ENCODE measurements at regions not wholly inside any gene's neighbourhood (a gene's known extent, or its start where the extent isn't known, plus 50 kb on each side); places are given as distances from the start of the nearest gene placed in this dataset.
"Not testable (repeated sequence)": the region's sequence is repeated elsewhere in the genome, so short reads cannot be mapped to it uniquely, and the experiment has no call there.

DNA sequence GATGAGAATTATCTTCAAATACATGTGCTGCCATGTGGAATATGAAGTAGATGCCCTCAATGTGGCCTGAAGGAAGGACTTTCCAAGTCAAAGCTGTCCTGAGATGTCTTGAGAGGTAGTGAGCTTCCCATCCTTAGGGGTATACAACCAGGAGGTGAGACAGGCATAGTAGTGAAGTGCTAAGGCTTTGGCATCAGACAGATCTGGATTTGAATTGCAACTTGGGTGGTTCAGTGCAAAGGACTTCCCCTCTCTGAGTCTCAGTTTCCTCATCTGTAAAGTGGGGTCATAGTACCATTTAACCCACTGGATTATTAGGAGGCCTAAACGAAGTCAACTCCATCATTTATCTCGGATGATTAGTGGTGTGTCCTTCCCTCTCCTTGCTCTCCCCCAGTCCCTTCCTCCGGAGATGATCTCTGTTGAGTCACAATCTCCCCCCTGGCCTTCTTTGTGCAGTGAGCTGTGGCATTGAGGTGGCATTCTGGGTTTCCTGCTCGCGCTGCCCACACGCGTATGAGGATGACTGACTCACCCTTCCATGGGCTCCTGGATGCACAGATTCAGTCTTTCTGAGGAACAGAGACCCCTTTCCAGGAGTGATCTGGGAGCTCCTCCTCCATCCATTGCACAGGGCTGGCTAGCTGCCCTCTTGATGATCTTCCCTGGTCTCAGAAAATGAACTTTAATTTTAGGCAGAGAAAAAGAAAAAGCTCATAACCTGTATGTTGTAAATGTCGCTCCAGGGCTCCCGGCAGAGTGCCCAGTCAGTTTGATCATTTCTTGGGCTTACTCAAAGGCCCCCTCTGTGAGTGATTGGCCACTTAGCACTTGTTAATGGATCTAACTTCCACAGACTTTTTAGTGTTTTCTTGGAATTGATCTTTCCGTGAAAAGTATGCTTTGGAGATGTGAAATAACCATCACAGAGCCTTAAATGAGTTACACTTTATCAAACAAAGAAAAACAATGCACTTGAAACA lies 354.6 kb downstream of the PTPRU start:
- 15% methylated on average over 10 of the region's 10 CpGs for WGBS (ENCODE audit: missing lambda C conversion rate)
- DNase-seq (ENCODE audit: low read depth in 1 of 2, low spot score in 1 of 2): no peak

DNA sequence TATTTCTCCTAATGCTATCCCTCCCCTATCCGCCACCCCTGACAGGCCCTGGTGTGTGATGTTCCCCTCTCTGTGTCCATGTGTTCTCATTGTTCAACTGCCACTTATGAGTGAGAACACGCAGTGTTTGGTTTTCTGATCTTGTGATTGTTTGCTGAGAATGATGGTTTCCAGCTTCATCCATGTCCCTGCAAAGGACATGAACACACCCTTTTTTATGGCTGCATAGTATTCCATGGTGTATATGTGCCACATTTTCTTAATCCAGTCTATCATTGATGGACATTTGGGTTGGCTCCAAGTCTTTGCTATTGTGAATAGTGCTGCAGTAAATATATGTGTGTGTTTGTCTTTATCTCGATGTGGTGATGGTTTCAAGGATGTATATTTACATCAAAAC lies 353.4 kb downstream of the PTPRU start:
- H3K4me2 ChIP-seq; DNase-seq (ENCODE audit: low read depth in 1 of 2, low spot score in 1 of 2); H3K4me1 ChIP-seq; H3K27ac ChIP-seq; CTCF ChIA-PET; H3K4me3 ChIP-seq; H3K9me3 ChIP-seq; POLR2A ChIA-PET; FAIRE-seq; ATAC-seq: not testable (repeated sequence)
- WGBS (ENCODE audit: missing lambda C conversion rate): 55% methylated on average over 3 of the region's 3 CpGs

More for the DNA sequence above, 354.6 kb downstream of the PTPRU start:
- no peak for FAIRE-seq
- Histone ChIP-seq H3K4me1 (no peaks in the 10 kb centered on the region), H3K4me3 (no peak overlapping the region), H3K27ac (no peak overlapping the region), H3K4me2 (no peak overlapping the region), H3K9me3 (no peaks in the 10 kb centered on the region)
- CTCF ChIA-PET: no interaction called here
- no peak for ATAC-seq
- POLR2A ChIA-PET: no interaction called here
- TF ChIP-seq, protein P1, sequence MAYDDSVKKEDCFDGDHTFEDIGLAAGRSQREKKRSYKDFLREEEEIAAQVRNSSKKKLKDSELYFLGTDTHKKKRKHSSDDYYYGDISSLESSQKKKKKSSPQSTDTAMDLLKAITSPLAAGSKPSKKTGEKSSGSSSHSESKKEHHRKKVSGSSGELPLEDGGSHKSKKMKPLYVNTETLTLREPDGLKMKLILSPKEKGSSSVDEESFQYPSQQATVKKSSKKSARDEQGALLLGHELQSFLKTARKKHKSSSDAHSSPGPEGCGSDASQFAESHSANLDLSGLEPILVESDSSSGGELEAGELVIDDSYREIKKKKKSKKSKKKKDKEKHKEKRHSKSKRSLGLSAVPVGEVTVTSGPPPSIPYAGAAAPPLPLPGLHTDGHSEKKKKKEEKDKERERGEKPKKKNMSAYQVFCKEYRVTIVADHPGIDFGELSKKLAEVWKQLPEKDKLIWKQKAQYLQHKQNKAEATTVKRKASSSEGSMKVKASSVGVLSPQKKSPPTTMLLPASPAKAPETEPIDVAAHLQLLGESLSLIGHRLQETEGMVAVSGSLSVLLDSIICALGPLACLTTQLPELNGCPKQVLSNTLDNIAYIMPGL (CRISPR knock-in tag; IDR thresholded peaks at IDR 0.05; ENCODE audit: borderline replicate concordance): no peak
- TF ChIP-seq CEBPB (IDR thresholded peaks at IDR 0.05): no peak
- TF ChIP-seq HOXB13 (CRISPR knock-in tag; IDR thresholded peaks at IDR 0.05; ENCODE audit: low read depth): no peak
- no peak for TF ChIP-seq ZNF302 (CRISPR knock-in tag; IDR thresholded peaks at IDR 0.05)
- TF ChIP-seq, protein P2, sequence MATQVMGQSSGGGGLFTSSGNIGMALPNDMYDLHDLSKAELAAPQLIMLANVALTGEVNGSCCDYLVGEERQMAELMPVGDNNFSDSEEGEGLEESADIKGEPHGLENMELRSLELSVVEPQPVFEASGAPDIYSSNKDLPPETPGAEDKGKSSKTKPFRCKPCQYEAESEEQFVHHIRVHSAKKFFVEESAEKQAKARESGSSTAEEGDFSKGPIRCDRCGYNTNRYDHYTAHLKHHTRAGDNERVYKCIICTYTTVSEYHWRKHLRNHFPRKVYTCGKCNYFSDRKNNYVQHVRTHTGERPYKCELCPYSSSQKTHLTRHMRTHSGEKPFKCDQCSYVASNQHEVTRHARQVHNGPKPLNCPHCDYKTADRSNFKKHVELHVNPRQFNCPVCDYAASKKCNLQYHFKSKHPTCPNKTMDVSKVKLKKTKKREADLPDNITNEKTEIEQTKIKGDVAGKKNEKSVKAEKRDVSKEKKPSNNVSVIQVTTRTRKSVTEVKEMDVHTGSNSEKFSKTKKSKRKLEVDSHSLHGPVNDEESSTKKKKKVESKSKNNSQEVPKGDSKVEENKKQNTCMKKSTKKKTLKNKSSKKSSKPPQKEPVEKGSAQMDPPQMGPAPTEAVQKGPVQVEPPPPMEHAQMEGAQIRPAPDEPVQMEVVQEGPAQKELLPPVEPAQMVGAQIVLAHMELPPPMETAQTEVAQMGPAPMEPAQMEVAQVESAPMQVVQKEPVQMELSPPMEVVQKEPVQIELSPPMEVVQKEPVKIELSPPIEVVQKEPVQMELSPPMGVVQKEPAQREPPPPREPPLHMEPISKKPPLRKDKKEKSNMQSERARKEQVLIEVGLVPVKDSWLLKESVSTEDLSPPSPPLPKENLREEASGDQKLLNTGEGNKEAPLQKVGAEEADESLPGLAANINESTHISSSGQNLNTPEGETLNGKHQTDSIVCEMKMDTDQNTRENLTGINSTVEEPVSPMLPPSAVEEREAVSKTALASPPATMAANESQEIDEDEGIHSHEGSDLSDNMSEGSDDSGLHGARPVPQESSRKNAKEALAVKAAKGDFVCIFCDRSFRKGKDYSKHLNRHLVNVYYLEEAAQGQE (IDR thresholded peaks at IDR 0.05): no peak
- TF ChIP-seq TFCP2L1 (CRISPR knock-in tag; IDR thresholded peaks at IDR 0.05): no peak
- TF ChIP-seq EP300 (IDR thresholded peaks at IDR 0.05): no peak
- TF ChIP-seq CHD4 (IDR thresholded peaks at IDR 0.05; ENCODE audit: borderline replicate concordance): no peak

DNA sequence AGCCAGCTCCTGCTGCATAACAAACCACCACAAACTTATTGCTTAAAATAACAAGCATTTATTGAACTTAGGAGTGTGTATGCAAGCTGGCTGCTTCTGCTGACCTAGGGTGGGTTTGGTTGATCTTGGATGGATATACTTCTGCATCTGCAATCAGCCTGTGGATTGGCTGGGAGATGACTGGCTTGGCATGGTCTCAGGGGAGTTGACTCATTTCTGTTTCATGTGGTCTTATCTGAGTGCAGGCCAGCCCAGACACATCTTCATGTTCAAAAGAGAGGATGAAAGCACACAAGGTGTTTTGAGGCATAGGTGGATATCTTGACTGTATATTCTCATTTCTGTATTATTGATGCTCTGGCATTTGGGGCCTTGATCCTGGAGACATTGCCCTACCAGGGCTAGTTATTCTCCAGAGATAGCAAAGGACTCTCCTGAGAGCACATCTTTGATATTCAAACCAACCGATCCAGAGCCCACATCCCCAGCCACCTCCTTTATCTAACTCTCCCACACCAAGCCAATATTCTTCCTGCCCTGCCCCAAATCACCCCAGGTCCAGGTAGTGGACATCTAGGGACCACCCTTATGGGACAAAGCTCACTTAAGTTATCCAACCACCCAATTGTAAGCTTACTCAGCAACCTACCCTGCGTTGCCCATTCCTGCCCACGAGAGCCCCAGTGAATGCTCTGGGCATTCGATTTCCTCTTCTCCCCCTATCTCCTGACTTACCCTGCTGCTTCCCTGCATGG lies 350.8 kb downstream of the PTPRU start:
- CTCF ChIA-PET: no interaction called here

More for the DNA sequence above, 350.8 kb downstream of the PTPRU start:
- Histone ChIP-seq H3K4me3 (no peak overlapping the region), H3K27ac (no peak overlapping the region), H3K9me3 (no peaks in the 10 kb centered on the region), H3K4me2 (no peak overlapping the region), H3K4me1 (no peaks in the 10 kb centered on the region)
- 15% methylated on average over 3 of the region's 4 CpGs for WGBS (ENCODE audit: missing lambda C conversion rate)
- no peak for ATAC-seq
- DNase-seq (ENCODE audit: low read depth in 1 of 2, low spot score in 1 of 2): no peak
- no peak for FAIRE-seq
- TF ChIP-seq RAD21 (conservative IDR thresholded peaks at IDR 0.05 in 1 of 2, IDR thresholded peaks at IDR 0.05 in 1 of 2): no peak
- no peak for TF ChIP-seq PHF8 (IDR thresholded peaks at IDR 0.05; ENCODE audit: borderline replicate concordance, low read depth)
- TF ChIP-seq MAFK (IDR thresholded peaks at IDR 0.05; ENCODE audit: partially characterized antibody): no peak
- TF ChIP-seq HOXB13 (CRISPR knock-in tag; IDR thresholded peaks at IDR 0.05; ENCODE audit: low read depth): no peak
- TF ChIP-seq, protein P3, sequence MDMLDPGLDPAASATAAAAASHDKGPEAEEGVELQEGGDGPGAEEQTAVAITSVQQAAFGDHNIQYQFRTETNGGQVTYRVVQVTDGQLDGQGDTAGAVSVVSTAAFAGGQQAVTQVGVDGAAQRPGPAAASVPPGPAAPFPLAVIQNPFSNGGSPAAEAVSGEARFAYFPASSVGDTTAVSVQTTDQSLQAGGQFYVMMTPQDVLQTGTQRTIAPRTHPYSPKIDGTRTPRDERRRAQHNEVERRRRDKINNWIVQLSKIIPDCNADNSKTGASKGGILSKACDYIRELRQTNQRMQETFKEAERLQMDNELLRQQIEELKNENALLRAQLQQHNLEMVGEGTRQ (IDR thresholded peaks at IDR 0.05): no peak
- no peak for TF ChIP-seq BHLHE40 (IDR thresholded peaks at IDR 0.05; ENCODE audit: low read depth, low read length)
- TF ChIP-seq, protein P4, sequence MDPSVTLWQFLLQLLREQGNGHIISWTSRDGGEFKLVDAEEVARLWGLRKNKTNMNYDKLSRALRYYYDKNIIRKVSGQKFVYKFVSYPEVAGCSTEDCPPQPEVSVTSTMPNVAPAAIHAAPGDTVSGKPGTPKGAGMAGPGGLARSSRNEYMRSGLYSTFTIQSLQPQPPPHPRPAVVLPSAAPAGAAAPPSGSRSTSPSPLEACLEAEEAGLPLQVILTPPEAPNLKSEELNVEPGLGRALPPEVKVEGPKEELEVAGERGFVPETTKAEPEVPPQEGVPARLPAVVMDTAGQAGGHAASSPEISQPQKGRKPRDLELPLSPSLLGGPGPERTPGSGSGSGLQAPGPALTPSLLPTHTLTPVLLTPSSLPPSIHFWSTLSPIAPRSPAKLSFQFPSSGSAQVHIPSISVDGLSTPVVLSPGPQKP (IDR thresholded peaks at IDR 0.05; ENCODE audit: low read depth, low read length): no peak
- no peak for TF ChIP-seq EP300 (IDR thresholded peaks at IDR 0.05)
- TF ChIP-seq POLR2AphosphoS2 (conservative IDR thresholded peaks at IDR 0.05; ENCODE audit: low read length): no peak
- no peak for TF ChIP-seq ZSCAN20 (CRISPR knock-in tag; IDR thresholded peaks at IDR 0.05)
- TF ChIP-seq RARB (CRISPR knock-in tag; IDR thresholded peaks at IDR 0.05): no peak
- no peak for TF ChIP-seq CBX8 (IDR thresholded peaks at IDR 0.05)
- TF ChIP-seq TP53 (CRISPR knock-in tag; IDR thresholded peaks at IDR 0.05): no peak
- no peak for TF ChIP-seq HOXA7 (CRISPR knock-in tag; IDR thresholded peaks at IDR 0.05)
- TF ChIP-seq RCOR1 (IDR thresholded peaks at IDR 0.05; ENCODE audit: low read depth, low read length): no peak
- no peak for TF ChIP-seq CHD4 (IDR thresholded peaks at IDR 0.05; ENCODE audit: borderline replicate concordance)
- TF ChIP-seq CBX2 (IDR thresholded peaks at IDR 0.05; ENCODE audit: borderline replicate concordance, low read depth): no peak
- no peak for TF ChIP-seq POLR2A (IDR thresholded peaks at IDR 0.05; ENCODE audit: low read length)
- TF ChIP-seq SMC3 (IDR thresholded peaks at IDR 0.05): no peak
- POLR2A ChIA-PET: no interaction called here
